ENCODE measurements at regions not wholly inside any gene's neighbourhood (a gene's known extent, or its start where the extent isn't known, plus 50 kb on each side); places are given as distances from the start of the nearest gene placed in this dataset.

- Histone ChIP-seq H3K36me3 (ENCODE audit: insufficient read depth, low read length) (no peaks in the 10 kb centered on the region), H3K9me3 (ENCODE audit: insufficient read depth, low read depth, low read length) (no peaks in the 10 kb centered on the region), H3K27me3 (ENCODE audit: insufficient read depth, low read length) (no peaks in the 10 kb centered on the region), H3K9ac (ENCODE audit: low read depth, low read length) (no peak overlapping the region), H3K4me1 (ENCODE audit: insufficient read depth, low read length) (no peaks in the 10 kb centered on the region), H3K27ac (ENCODE audit: low read depth, low read length) (no peak overlapping the region), H3K4me3 (ENCODE audit: low read length) (no peak overlapping the region)
These were observed 329.3 kb upstream of the NR5A2 start for GRCh38 chr1:199698222-199698621.

DNA sequence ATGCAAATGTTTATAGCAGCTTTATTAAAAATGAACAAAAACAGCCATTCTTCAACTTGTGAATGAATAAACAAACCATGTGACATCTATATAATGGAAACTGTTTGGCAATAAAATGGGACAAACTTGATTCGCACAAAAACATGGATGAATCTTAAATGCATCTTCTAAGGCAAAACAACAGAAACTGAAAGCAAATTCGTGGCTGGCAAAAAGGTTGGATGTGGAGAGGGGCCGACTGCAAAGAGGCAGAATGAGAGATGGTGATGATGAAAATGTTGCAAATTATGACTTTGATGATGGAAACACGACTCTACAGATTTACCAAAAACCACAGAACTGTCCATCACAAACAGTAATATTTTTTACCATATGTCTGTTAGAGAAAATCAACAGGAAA is 327.0 kb upstream of the NR5A2 start:
- no peaks in the 10 kb centered on the region for H3K9me3 ChIP-seq (ENCODE audit: insufficient read depth, low read depth, low read length)
- H3K36me3 ChIP-seq (ENCODE audit: insufficient read depth, low read length): no peaks in the 10 kb centered on the region
- WGBS: 90% methylated on average over 3 of the region's 4 CpGs
- no peak overlapping the region for H3K27ac ChIP-seq (ENCODE audit: low read depth, low read length)
- no peak overlapping the region for H3K9ac ChIP-seq (ENCODE audit: low read depth, low read length)
- H3K4me1 ChIP-seq (ENCODE audit: insufficient read depth, low read length): no peaks in the 10 kb centered on the region
- no peak overlapping the region for H3K4me3 ChIP-seq (ENCODE audit: low read length)
- no peaks in the 10 kb centered on the region for H3K27me3 ChIP-seq (ENCODE audit: insufficient read depth, low read length)

DNA sequence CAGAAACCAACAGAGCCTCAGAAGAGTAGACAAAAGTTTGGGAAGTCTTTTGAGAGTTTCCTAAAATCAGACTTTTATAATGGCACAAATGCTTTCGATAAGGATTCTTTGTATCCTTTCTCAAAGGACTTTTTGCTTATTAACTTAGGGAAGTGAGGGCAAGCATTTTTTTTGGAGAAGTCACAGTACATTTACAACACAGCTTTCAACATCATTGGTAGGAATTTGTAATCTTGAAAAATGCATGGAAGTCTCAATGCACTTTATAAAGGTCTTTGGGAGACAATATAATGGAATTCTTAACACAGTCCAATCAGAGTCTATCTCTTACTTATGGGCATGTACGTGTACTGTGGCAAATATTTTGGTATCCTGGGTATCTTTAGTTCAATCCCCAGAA is 325.8 kb upstream of the NR5A2 start:
- WGBS: no CpG with 5 or more reads among the region's 2 CpGs
- Histone ChIP-seq H3K9me3 (ENCODE audit: insufficient read depth, low read depth, low read length) (no peaks in the 10 kb centered on the region), H3K27me3 (ENCODE audit: insufficient read depth, low read length) (no peaks in the 10 kb centered on the region), H3K4me1 (ENCODE audit: insufficient read depth, low read length) (no peaks in the 10 kb centered on the region), H3K9ac (ENCODE audit: low read depth, low read length) (no peak overlapping the region), H3K36me3 (ENCODE audit: insufficient read depth, low read length) (no peaks in the 10 kb centered on the region), H3K27ac (ENCODE audit: low read depth, low read length) (no peak overlapping the region), H3K4me3 (ENCODE audit: low read length) (no peak overlapping the region)

DNA sequence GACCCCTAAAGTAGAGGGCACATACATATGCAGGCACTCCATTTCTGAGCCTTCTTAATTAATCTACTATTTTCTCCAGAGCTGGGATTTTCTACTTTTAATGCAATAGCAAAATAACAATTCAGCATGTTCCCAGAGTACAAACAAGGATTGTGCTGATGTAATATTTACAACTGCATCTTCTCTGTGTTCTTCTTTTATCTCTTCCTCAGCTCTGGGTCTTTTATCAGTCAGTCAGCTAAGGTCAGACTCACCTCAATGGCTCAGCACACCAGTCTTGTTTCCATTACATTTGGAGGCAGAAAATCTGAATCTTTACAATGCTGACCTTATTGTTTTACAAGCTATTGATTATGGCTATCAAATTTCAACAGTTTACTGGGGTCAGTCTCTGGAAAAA is 323.3 kb upstream of the NR5A2 start:
- no peak overlapping the region for H3K4me3 ChIP-seq (ENCODE audit: low read length)
- no peaks in the 10 kb centered on the region for H3K4me1 ChIP-seq (ENCODE audit: insufficient read depth, low read length)
- H3K27me3 ChIP-seq (ENCODE audit: insufficient read depth, low read length): no peaks in the 10 kb centered on the region
- H3K9ac ChIP-seq (ENCODE audit: low read depth, low read length): no peak overlapping the region
- no peak overlapping the region for H3K27ac ChIP-seq (ENCODE audit: low read depth, low read length)
- no peaks in the 10 kb centered on the region for H3K36me3 ChIP-seq (ENCODE audit: insufficient read depth, low read length)
- H3K9me3 ChIP-seq (ENCODE audit: insufficient read depth, low read depth, low read length): no peaks in the 10 kb centered on the region

GRCh38 chr1:199705825-199706224 is 321.7 kb upstream of the NR5A2 start:
- H3K36me3 ChIP-seq (ENCODE audit: insufficient read depth, low read length): no peaks in the 10 kb centered on the region
- H3K4me1 ChIP-seq (ENCODE audit: insufficient read depth, low read length): no peaks in the 10 kb centered on the region
- peaks cover 6% of the 10 kb centered on the region; the same call in 1 of the 2 replicates for H3K9me3 ChIP-seq (ENCODE audit: insufficient read depth, low read depth, low read length)
- no peak overlapping the region for H3K27ac ChIP-seq (ENCODE audit: low read depth, low read length)
- no peak overlapping the region for H3K4me3 ChIP-seq (ENCODE audit: low read length)
- no peak overlapping the region for H3K9ac ChIP-seq (ENCODE audit: low read depth, low read length)
- H3K27me3 ChIP-seq (ENCODE audit: insufficient read depth, low read length): no peaks in the 10 kb centered on the region

DNA sequence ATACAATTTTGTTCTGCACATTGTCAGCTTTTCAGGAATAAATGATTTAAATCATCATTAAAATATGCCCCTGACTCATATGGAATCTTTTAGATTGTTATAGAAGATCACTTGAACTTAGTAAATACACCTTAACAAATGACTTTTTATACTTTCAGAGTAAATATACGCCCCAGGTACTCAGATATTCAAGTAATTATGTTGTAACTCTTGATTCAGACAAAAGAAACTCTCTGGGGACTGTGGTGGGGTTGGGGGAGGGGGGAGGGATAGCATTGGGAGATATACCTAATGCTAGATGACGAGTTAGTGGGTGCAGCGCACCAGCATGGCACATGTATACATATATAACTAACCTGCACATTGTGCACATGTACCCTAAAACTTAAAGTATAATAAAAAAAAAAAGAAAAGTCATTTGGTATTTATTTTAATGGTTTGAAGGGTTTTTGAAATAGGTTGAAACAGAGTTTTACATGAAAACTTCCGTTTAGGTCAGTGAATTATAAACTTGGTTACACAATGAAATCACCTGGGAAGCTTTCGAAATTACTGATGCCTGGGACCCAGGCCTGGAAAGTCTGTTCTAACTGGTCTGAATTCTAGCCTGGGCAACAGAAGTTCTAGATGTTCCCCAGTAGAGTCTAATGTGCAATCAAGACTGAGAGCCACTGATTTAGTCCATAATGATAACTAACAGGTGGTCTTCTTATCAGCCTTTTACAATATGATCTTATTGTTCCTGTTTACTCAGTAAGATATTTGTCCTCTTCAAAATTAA is 320.5 kb upstream of the NR5A2 start:
- H3K4me3 ChIP-seq (ENCODE audit: low read length): no peak overlapping the region
- no peak overlapping the region for H3K9ac ChIP-seq (ENCODE audit: low read depth, low read length)
- no peaks in the 10 kb centered on the region for H3K27me3 ChIP-seq (ENCODE audit: insufficient read depth, low read length)
- no peaks in the 10 kb centered on the region for H3K36me3 ChIP-seq (ENCODE audit: insufficient read depth, low read length)
- no peaks in the 10 kb centered on the region for H3K4me1 ChIP-seq (ENCODE audit: insufficient read depth, low read length)
- peaks cover 17% of the 10 kb centered on the region for H3K9me3 ChIP-seq (ENCODE audit: insufficient read depth, low read depth, low read length)
- 97% methylated on average over 2 of the region's 5 CpGs for WGBS
- H3K27ac ChIP-seq (ENCODE audit: low read depth, low read length): no peak overlapping the region

- Histone ChIP-seq H3K4me3 (ENCODE audit: low read length) (no peak overlapping the region), H3K27me3 (ENCODE audit: insufficient read depth, low read length) (no peaks in the 10 kb centered on the region), H3K9ac (ENCODE audit: low read depth, low read length) (no peak overlapping the region), H3K36me3 (ENCODE audit: insufficient read depth, low read length) (no peaks in the 10 kb centered on the region), H3K4me1 (ENCODE audit: insufficient read depth, low read length) (no peaks in the 10 kb centered on the region), H3K9me3 (ENCODE audit: insufficient read depth, low read depth, low read length) (peaks cover 23% of the 10 kb centered on the region), H3K27ac (ENCODE audit: low read depth, low read length) (no peak overlapping the region)
- 88% methylated on average over 2 of the region's 2 CpGs for WGBS
These were observed 316.5 kb upstream of the NR5A2 start for GRCh38 chr1:199710974-199711373.

GRCh38 chr1:199716729-199717128 is 310.8 kb upstream of the NR5A2 start:
- no peaks in the 10 kb centered on the region for H3K4me1 ChIP-seq (ENCODE audit: insufficient read depth, low read length)
- H3K27me3 ChIP-seq (ENCODE audit: insufficient read depth, low read length): no peaks in the 10 kb centered on the region
- H3K36me3 ChIP-seq (ENCODE audit: insufficient read depth, low read length): no peaks in the 10 kb centered on the region
- WGBS: 86% methylated on average over 1 of the region's 1 CpG
- H3K9me3 ChIP-seq (ENCODE audit: insufficient read depth, low read depth, low read length): peaks cover 9% of the 10 kb centered on the region
- no peak overlapping the region for H3K4me3 ChIP-seq (ENCODE audit: low read length)
- H3K9ac ChIP-seq (ENCODE audit: low read depth, low read length): no peak overlapping the region
- H3K27ac ChIP-seq (ENCODE audit: low read depth, low read length): no peak overlapping the region

- H3K27ac ChIP-seq (ENCODE audit: low read depth, low read length): no peak overlapping the region
- WGBS: 86% methylated on average over 2 of the region's 3 CpGs
- H3K4me3 ChIP-seq (ENCODE audit: low read length): no peak overlapping the region
- no peaks in the 10 kb centered on the region for H3K27me3 ChIP-seq (ENCODE audit: insufficient read depth, low read length)
- H3K4me1 ChIP-seq (ENCODE audit: insufficient read depth, low read length): no peaks in the 10 kb centered on the region; the same call in 1 of the 2 replicates
- H3K9me3 ChIP-seq (ENCODE audit: insufficient read depth, low read depth, low read length): no peaks in the 10 kb centered on the region
- no peaks in the 10 kb centered on the region for H3K36me3 ChIP-seq (ENCODE audit: insufficient read depth, low read length)
- H3K9ac ChIP-seq (ENCODE audit: low read depth, low read length): no peak overlapping the region
These were observed 308.2 kb upstream of the NR5A2 start for GRCh38 chr1:199719156-199719842.

DNA sequence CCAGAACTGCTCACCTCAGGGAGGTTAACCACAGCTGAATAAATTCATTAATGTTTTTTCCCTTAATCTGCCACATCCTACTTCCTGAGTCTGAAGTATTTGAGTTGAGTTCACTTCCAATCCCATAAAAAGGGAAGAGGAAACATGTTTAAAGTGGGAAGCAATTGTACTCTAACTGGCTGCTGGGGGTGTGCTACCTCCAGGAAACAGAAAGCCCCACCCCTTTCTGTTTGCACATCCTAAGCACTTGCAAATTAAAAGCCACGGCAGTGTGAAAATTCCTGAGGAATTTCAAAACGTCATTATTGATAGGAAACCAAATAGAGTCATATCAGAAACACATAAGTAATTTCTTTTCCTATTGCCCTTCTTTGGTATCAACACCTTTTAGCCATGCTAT is 307.0 kb upstream of the NR5A2 start:
- H3K27me3 ChIP-seq (ENCODE audit: insufficient read depth, low read length): no peaks in the 10 kb centered on the region
- no peaks in the 10 kb centered on the region for H3K36me3 ChIP-seq (ENCODE audit: insufficient read depth, low read length)
- H3K4me1 ChIP-seq (ENCODE audit: insufficient read depth, low read length): no peaks in the 10 kb centered on the region; the same call in 1 of the 2 replicates
- no peak overlapping the region for H3K27ac ChIP-seq (ENCODE audit: low read depth, low read length)
- 18% methylated on average over 2 of the region's 2 CpGs for WGBS
- no peak overlapping the region for H3K9ac ChIP-seq (ENCODE audit: low read depth, low read length)
- H3K9me3 ChIP-seq (ENCODE audit: insufficient read depth, low read depth, low read length): no peaks in the 10 kb centered on the region
- H3K4me3 ChIP-seq (ENCODE audit: low read length): no peak overlapping the region

DNA sequence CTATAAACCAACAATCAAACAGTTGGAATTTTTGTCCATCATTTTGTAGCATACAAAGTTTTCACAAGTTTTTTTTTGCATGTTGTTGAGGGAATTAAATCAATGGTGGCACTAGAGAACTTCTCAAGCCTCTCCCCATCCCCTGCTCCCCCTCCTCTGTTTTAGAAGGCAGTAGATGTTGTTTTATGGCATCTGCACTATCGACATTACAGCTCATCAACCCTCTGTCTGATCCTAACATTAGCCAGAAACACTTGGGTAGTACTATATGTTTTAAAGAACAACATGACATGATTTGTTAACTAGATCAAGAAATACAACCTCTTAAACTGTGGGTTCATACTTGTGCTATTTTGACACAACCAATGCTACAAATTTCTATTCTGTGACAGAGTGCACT is 306.5 kb upstream of the NR5A2 start:
- Histone ChIP-seq H3K9ac (ENCODE audit: low read depth, low read length) (no peak overlapping the region), H3K9me3 (ENCODE audit: insufficient read depth, low read depth, low read length) (no peaks in the 10 kb centered on the region), H3K27me3 (ENCODE audit: insufficient read depth, low read length) (no peaks in the 10 kb centered on the region), H3K4me3 (ENCODE audit: low read length) (no peak overlapping the region), H3K4me1 (ENCODE audit: insufficient read depth, low read length) (no peaks in the 10 kb centered on the region; the same call in 1 of the 2 replicates), H3K27ac (ENCODE audit: low read depth, low read length) (no peak overlapping the region), H3K36me3 (ENCODE audit: insufficient read depth, low read length) (no peaks in the 10 kb centered on the region)
- no CpG with 5 or more reads among the region's 1 CpG for WGBS

Data from HUES64 (cell line).